Stimulated activated CD4-positive, alpha-beta T cell treated with anti-CD3 and anti-CD28 coated beads, Interleukin-1b, Interleukin-23, amount 100 ng/mL, for 24 hours (primary cell): ENCODE measurements at regions not wholly inside any gene's neighbourhood (a gene's known extent, or its start where the extent isn't known, plus 50 kb on each side); places are given as distances from the start of the nearest gene placed in this dataset.
A peak's percentile ranks its signal among the peaks of the same experiment; 100 is the strongest.
"Not testable (repeated sequence)": the region's sequence is repeated elsewhere in the genome, so short reads cannot be mapped to it uniquely, and the experiment has no call there.

ENCODE experiments used
- DNase-seq, 4 experiments: peaks; one replicate each; pipeline ENCODE4 v3.0.0-alpha.2; 2020; ENCODE audit warnings: low read depth in 4 of 4, low spot score in 1 of 4

DNA sequence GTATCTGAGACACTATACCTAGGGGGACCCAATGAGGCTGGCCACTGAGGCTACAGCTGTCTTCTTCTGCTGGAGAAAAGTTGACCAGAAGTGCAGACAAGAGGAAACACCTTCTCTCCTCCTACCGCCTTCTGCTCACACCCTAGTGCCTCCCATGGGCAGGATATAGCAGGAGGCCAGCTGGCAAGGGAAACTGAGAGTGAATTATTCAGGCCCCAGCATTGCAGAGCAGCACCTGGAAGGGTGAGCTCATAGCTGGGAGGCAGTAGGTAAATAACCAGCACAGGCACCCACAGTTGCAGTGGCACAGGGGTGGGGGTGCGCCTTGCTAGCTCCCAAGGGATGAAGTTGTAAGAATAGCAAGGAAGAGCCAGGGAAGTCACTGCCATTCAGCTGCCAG is 267.4 kb upstream of the NCAM1 start:
- DNase-seq: no peak

- DNase-seq: no peak
Observed at GRCh38 chr11:112694245-112694644, 267.0 kb upstream of the NCAM1 start.

DNA sequence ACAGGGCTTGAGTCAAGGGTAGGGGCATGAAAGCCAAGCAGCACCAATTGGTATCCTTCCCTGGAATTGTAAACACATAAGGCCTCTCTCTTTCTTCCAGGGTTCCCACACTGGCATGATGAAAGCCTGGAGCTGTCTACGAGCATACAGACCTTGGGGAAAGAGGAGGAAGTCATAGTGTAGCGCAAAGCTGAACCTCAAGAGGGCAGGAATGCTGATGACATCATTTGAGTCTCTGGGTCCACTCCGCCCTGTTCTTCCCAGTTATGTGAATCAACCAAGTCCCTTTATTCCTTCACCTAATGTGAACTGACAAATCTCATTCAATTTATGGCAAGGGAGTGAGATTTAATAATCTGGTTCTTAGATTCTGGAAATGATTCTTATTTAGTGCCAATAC is 266.4 kb upstream of the NCAM1 start:
- no peak for DNase-seq

DNA sequence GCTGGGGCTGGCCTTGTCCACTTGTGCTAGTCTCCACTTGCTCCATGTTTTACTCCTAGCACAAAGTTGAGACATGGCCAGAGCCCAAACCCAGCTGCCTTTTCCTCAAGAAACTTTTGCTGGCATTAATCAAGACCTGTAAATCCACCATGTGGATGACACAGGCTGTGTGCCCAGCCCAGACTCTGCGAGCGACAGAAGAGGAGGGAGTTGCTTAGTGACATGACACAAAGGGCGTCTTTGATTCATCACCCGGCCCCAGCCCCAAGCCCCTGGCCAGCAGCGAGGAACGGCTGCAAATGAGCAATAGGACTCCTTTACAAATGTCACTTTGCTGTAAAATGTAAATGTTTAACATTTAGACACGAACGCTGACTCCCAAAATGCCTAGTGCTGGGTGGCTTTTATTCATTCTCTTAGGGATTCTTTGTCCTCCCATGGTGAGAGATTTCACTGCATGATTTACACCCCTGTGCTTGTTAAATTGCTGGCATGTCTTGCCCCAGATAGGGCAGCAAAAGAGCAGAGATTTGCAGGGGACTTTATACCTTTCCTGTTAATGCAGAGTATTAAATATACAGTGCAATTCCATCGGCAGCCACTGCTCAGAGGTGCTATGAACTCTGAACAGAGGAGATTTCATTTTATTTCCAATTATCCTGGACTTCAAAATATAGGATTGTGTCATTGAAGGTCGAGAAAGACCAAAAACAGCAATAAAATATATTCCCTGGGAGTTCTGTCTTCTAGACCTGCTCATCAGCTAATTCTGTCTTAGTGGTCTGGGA is 263.6 kb upstream of the NCAM1 start:
- peak in 1 of 4 experiments; percentile 0 for DNase-seq

DNA sequence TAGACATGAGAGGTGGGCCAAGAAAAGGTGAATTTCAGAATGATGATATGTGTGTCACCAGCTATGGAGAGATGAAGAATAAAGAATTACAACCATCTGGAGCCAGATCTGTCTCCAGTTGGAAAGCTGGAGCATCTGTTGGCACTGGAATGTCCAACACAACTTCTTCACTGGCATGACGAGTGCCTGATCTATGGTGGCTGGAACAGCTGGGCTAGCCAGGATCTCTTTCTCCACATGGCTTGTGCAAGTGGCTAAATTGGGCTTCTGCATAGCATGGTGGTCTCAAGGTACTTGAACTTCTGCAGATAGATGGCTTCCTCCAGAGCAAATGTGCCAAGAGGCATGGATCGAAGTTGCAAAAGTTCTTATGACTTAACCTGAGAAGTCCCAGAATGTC is 256.1 kb upstream of the NCAM1 start:
- no peak for DNase-seq

GRCh38 chr11:112706863-112707262 is 254.4 kb upstream of the NCAM1 start:
- no peak for DNase-seq

- DNase-seq: not testable (repeated sequence)
Observed at GRCh38 chr11:112714340-112714739, 246.9 kb upstream of the NCAM1 start.

- DNase-seq: no peak
Observed at GRCh38 chr11:112715056-112715455, 246.2 kb upstream of the NCAM1 start.

- DNase-seq: no peak
Observed at GRCh38 chr11:112718483-112718882, 242.7 kb upstream of the NCAM1 start.

DNA sequence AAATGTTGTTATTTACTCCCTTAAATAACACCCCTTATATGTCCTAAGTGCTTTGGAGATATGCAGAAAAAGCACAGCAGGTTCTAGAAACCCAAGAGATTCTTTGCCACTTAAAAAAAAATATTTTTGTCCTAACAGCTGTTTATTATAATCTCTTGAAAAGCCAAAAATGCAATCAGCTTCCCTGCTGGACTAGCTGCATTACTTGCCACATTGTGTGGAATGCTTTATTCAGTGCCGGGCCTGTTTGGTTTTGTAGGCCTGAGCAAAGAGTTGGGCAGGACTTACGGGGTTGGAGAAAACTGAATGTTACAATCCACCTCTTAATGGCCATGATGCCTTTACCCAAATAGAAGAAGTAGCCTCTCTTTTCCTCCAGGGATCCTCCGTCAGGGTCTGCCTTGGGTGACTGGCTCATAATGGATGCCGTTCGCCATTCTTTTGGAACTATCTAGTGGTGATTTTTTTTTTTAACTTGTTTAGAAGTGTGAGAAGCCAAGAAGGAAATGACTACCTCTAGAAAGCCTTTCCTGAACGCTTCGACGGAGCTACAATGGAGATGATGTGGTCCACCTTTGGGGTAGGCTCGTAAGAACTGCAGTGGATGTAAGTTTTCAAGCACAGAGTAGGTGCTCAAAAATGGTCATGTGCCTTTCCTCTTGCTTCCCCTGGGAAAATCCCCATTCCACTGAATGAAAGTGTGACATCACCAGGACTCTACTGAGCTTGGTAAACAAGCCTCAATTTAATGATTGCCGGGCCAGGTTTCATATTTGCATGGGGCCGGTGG is 241.3 kb upstream of the NCAM1 start:
- no peak for DNase-seq

DNA sequence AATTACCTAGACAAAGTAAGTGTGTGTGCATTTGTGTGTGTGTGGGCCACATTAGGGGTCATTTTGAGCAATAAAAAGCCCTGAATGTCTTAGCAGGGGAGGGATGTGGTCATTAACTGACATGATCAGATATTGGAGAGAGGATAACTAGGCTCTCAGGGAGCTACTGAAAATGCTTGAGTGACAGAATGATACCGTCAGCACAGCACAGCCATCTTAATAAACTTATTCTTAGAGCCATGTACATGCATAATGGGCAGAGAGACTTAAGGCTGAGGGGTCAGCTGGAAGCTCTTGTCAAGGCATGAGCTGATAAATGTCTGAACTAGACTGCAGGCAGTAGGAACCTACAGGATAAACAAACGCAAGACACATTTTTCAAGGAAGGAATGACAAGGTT is 239.1 kb upstream of the NCAM1 start:
- DNase-seq: no peak

- no peak for DNase-seq
Observed at GRCh38 chr11:112722876-112723275, 238.3 kb upstream of the NCAM1 start.

DNA sequence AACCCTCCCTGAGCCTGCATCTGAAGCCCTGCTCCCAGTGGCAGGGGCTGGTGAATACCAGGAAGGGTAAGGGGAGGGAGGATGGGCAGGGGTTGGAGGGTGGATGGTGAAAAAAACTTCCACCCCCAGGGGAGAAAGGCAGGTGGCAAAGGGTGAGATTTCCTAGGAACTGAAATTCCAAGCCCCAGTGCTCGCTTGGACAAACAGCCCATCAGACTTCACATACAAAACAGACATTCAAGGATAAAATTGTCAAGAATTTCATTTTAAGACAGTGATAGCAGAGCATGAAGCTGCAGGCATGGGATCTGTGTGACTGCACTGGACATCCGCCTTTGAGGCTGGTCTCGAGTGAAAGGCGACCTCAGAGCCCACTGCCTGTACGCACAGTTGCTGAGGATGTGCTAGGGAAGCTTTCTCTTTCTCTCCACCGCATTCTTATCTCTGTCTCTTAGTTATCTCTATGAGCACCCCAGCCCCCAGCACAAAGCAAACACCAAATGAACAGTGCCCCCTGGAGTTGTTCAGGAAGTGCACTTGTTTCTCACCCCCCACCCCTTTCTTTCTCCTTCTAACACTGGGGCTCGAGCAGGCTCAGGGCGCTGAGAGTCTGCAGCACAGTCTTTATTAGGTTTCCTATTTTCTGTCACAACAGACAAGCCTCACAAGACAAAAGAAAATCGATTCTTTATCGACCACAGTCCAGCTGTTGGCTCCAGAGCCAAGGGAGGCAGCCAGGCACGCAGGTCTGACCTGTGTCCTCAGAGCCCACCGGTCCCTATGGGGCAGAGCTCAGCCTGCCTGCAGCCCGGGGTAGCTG is 237.3 kb upstream of the NCAM1 start:
- DNase-seq: no peak

- DNase-seq: no peak
Observed at GRCh38 chr11:112724496-112724790, 236.8 kb upstream of the NCAM1 start.

GRCh38 chr11:112725636-112726035 is 235.6 kb upstream of the NCAM1 start:
- DNase-seq: no peak

- no peak for DNase-seq
Observed at GRCh38 chr11:112727341-112727841, 233.8 kb upstream of the NCAM1 start.

- DNase-seq: no peak
Observed at GRCh38 chr11:112728288-112728687, 232.9 kb upstream of the NCAM1 start.

- DNase-seq: no peak
Observed at GRCh38 chr11:112728716-112729115, 232.5 kb upstream of the NCAM1 start.

DNA sequence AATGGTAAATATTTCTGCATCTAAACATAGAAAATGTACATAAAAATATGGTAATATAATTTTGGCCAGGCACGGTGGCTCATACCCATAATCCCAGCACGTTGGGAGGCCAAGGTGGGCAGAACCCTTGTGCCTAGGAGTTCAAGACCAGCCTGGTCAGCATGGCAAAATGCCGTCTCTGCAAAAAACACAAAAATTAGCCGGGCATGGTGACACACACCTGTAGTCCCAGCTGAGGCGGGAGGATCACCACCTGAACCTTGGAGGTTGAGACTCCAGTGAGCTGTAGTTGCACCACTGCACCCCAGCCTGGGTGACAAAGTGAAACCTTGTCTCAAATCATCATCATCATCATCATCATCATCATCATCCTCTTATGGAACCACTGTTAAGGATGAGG is 230.6 kb upstream of the NCAM1 start:
- DNase-seq: no peak

DNA sequence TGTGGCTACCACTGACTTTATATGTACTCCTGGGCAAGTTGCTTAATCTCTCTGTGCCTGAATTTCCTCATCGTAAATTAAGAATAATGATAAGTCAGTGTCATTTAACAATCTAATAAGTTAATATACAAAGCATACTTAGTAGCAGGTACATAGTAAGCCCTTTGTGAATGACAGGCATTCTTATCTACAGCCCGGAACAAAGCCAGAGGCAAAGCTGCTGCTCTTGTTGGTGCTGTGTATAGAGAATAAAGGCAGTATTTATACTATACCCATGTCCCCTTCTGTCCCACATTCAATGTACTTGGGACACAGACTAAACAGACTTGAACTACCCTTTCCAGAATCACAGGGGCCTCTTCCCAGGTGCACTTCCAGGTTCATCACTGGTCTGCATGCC is 229.7 kb upstream of the NCAM1 start:
- no peak for DNase-seq

GRCh38 chr11:112732031-112732430 is 229.2 kb upstream of the NCAM1 start:
- no peak for DNase-seq

DNA sequence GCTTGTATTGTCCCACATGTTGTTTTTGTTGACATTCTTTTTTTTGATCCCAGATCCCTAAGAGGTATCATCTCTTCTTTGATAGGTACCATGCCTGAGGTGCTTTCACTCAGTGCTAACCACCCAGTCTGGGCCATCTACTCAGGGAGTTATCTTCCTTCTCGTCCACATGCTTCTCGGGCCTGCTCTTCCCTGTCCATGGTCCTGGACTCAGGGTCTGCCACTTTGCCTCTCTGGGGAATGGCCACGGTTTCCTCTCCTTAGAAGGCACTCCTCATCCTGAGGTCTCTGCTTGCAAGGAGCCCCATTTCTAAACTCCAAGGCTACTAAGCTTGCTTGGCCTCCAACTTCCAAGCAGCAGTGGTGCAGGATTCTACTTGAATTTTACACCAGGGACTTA is 227.0 kb upstream of the NCAM1 start:
- DNase-seq: no peak
